Bronchial epithelial cell (primary cell): ENCODE measurements at regions not wholly inside any gene's neighbourhood (a gene's known extent, or its start where the extent isn't known, plus 50 kb on each side); places are given as distances from the start of the nearest gene placed in this dataset.
A peak's percentile ranks its signal among the peaks of the same experiment; 100 is the strongest.

Source experiments
- DNase-seq: peaks from one replicate; pipeline ENCODE4 v3.0.0-alpha.2; 2010; ENCODE audit warnings: low read depth
- FAIRE-seq: peaks from 2 replicates; lab custom pipeline; 2011; peaks lifted over from hg19 to GRCh38; lab: Jason Lieb, UNC
- H3K27me3 ChIP-seq: 2 replicates; pipeline ENCODE4 v1.5.1; 2011; ENCODE audit warnings: low read length; ENCODE audit not compliant: control insufficient read depth, insufficient read depth
- H3K36me3 ChIP-seq: 2 replicates; pipeline ENCODE4 v1.5.1; 2011; ENCODE audit warnings: low read length; ENCODE audit not compliant: control insufficient read depth, insufficient read depth
- H3K4me3 ChIP-seq: 2 replicates; pipeline ENCODE4 v1.5.1; 2011; ENCODE audit warnings: mild to moderate bottlenecking, low read depth, low read length, control low read depth
- TF ChIP-seq, protein P1 (sequence below): IDR thresholded peaks from 2 replicates; pipeline ENCODE4 v1.5.1; 2011; ENCODE audit warnings: mild to moderate bottlenecking, moderate library complexity, low read length, control low read depth, inconsistent platforms; ENCODE audit not compliant: insufficient read depth, severe bottlenecking

DNA sequence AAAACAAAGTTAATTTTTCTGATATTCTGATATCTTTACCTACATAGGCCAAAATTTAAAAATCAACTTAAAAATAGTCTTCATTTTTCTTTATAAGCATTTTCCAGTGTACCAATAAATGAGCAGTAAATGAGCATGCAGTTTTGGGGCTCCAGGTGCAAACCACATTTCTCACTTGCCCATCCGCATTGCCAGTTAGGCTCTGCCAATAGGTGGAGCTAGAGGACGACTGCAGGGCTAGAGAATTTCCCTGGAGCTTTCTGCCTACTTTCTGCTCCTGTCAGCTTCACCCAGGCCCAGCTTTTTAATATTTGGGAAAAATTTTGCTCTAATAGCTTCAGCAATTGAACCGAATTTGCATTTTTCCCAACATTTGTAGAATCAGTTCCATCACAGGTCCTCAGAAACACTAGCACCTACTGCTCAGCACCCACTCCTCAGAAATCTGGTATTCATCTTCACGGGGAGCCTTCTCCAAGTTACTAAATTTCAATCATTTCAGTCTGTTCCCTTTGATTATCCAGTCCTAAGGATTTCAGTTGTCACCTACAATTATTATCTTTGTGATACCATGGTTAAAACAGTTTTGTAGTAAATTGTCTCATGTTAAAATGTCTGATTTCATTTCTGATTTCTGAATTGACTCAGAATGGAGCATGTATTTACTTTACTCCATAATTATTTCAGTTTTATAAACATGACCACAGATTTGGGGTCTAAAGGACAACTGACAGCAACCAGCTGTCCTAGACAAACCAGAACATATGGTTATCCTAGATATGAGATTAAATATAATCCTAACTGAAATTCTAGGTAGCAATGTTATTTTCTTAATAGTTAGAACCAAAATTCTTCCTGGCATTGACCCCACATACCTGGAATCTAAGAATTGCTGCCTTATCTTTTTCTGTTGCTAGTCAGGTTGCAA is 104.6 kb upstream of the FAM174A start:
- no peaks in the 10 kb centered on the region for H3K36me3 ChIP-seq

DNA sequence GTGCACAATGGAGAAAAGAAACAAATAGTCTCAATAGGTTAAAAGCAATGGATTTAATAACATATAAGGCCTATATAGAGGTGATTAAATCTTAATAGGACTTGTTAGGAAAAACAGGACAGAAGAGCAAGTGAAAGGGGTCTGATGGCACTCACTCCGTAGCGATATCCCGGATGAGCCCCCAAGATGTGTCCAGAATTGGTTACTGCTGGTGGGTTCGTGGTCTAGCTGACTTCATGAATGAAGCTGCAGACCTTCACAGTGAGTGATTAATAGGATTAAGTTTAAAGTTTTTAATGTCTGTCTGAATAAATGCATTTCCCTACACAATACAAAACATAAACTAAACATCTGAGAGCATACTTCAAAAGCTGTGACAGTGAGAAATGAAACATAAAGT is 110.4 kb upstream of the FAM174A start:
- TF ChIP-seq, protein P1, sequence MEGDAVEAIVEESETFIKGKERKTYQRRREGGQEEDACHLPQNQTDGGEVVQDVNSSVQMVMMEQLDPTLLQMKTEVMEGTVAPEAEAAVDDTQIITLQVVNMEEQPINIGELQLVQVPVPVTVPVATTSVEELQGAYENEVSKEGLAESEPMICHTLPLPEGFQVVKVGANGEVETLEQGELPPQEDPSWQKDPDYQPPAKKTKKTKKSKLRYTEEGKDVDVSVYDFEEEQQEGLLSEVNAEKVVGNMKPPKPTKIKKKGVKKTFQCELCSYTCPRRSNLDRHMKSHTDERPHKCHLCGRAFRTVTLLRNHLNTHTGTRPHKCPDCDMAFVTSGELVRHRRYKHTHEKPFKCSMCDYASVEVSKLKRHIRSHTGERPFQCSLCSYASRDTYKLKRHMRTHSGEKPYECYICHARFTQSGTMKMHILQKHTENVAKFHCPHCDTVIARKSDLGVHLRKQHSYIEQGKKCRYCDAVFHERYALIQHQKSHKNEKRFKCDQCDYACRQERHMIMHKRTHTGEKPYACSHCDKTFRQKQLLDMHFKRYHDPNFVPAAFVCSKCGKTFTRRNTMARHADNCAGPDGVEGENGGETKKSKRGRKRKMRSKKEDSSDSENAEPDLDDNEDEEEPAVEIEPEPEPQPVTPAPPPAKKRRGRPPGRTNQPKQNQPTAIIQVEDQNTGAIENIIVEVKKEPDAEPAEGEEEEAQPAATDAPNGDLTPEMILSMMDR: no peak
- no peaks in the 10 kb centered on the region for H3K36me3 ChIP-seq
- no peak overlapping the region for H3K4me3 ChIP-seq
- no peak for FAIRE-seq
- no peak for DNase-seq
- H3K27me3 ChIP-seq: no peaks in the 10 kb centered on the region

More for the DNA sequence above, 104.6 kb upstream of the FAM174A start:
- TF ChIP-seq, protein P1: peak; percentile 96
- no peak for FAIRE-seq
- DNase-seq: peak; percentile 35
- Histone ChIP-seq H3K4me3 (no peak overlapping the region), H3K27me3 (no peaks in the 10 kb centered on the region)

DNA sequence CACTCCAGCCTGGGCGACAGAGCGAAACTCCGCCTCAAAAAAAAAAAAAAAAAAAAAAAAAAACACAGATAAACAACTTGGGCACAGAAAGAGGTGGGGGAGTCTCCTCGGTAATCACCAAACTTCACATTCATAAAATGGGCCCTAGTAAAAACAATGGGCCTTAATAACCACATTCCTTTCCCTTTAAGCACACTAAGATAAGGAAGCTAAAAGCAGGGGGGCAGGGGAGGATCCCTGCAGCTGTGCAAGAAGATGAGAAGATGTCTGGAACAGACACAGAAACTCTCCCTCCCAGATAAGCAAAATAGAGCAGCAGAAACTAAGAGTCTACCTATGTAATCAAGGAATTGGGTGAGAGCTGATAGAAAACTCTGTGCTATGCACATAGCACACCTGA is 111.2 kb upstream of the FAM174A start:
- DNase-seq: no peak
- no peak overlapping the region for H3K4me3 ChIP-seq
- H3K27me3 ChIP-seq: no peaks in the 10 kb centered on the region
- TF ChIP-seq, protein P1: no peak
- no peaks in the 10 kb centered on the region for H3K36me3 ChIP-seq
- FAIRE-seq: peak; percentile 60

DNA sequence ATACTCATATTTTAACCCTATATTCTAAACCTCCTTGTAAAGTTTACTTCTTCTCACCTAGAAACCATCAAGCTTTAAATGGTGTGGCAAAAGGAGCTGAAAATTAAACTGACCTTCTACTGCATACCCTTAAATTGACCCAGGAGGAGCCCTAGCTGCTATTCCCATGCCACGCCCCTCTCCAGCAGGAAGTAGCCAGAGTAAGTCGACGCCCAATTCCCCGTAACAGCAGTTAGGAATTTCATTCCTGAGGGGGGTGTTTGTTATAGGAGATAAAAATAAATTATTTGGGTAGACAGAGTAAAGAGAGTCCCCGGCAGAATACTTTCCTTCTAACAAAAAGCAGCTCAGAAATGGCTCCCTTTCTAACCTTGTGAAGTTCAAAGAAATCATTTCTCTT is 111.8 kb upstream of the FAM174A start:
- TF ChIP-seq, protein P1: no peak
- FAIRE-seq: no peak
- Histone ChIP-seq H3K4me3 (no peak overlapping the region), H3K36me3 (no peaks in the 10 kb centered on the region), H3K27me3 (no peaks in the 10 kb centered on the region)
- DNase-seq: no peak

GRCh38 chr5:100421360-100421759 is 113.8 kb upstream of the FAM174A start:
- FAIRE-seq: no peak
- no peaks in the 10 kb centered on the region for H3K36me3 ChIP-seq
- TF ChIP-seq, protein P1: no peak

More at GRCh38 chr5:100421360-100421759, 113.8 kb upstream of the FAM174A start:
- no peak for DNase-seq
- Histone ChIP-seq H3K4me3 (no peak overlapping the region), H3K27me3 (no peaks in the 10 kb centered on the region)
